K562 (cell line): ENCODE measurements at regions not wholly inside any gene's neighbourhood (a gene's known extent, or its start where the extent isn't known, plus 50 kb on each side); places are given as distances from the start of the nearest gene placed in this dataset.

ENCODE experiments used
- ATAC-seq: fragments of 200-7000 bp; cut with Tn5 transposase; 3 replicates; pipeline ENCODE4 v1.9.1; 2020; ENCODE audit warnings: moderate library complexity
- BruUV-seq: library from RNA; stranded (reverse); fragments of 400-500 nt; replicated peaks from 2 replicates; lab custom pipeline; 2021; lab: Mats Ljungman, UMichigan
- CTCF ChIA-PET: fragments of 300-600 bp; formaldehyde crosslinking; extraction: SDS; loops from one replicate; lab custom pipeline; 2021; ENCODE audit warnings: low intra/inter-chr PET ratio; lab: Yijun Ruan, JAX
- POLR2A ChIA-PET: fragments of 300-600, 350-650 bp; sonication (Branson Sonifier 250); formaldehyde crosslinking; extraction: SDS; loops from one replicate; lab custom pipeline; 2021; ENCODE audit warnings: antibody characterized with exemption, inconsistent platforms; lab: Yijun Ruan, JAX
- DNase-seq, 4 experiments: peaks; one replicate each; pipeline versions ENCODE4 v3.0.0 to v3.0.0-alpha.2; 2011 to 2018; ENCODE audit warnings: low spot score in 3 of 4, mixed read lengths in 3 of 4; ENCODE audit errors: extremely low read depth in 1 of 4
- FAIRE-seq: peaks from 2 replicates; lab custom pipeline; 2011; peaks lifted over from hg19 to GRCh38; lab: Jason Lieb, UNC
- H2AFZ ChIP-seq: 2 replicates; pipeline ENCODE4 v1.6.0; 2011; ENCODE audit warnings: low read depth, low read length, control low read depth, inconsistent platforms
- H3K27ac ChIP-seq: fragments of 200-600 bp; 3 replicates; pipeline ENCODE4 v1.8.0; 2011; ENCODE audit warnings: low read depth, mild to moderate bottlenecking, control low read depth, inconsistent platforms, low read length, moderate library complexity, mixed read lengths; ENCODE audit errors: extremely low read depth
- H3K27me3 ChIP-seq, 2 experiments: fragments of 300-600 bp in 1 of 2; 2 replicates in 1 of 2; 3 replicates in 1 of 2; pipeline versions ENCODE4 v1.6.0 to v1.8.0; 2011; ENCODE audit warnings: inconsistent platforms in 2 of 2, low read length in 2 of 2, mild to moderate bottlenecking in 1 of 2, mixed read lengths in 1 of 2, moderate library complexity in 1 of 2; ENCODE audit not compliant: control insufficient read depth in 2 of 2, insufficient read depth in 2 of 2
- H3K36me3 ChIP-seq: fragments of 300-600 bp; 3 replicates; pipeline ENCODE4 v1.8.0; 2011; ENCODE audit warnings: mild to moderate bottlenecking, low read length, inconsistent platforms; ENCODE audit not compliant: control insufficient read depth, insufficient read depth
- H3K4me1 ChIP-seq, 2 experiments: fragments of 200-600 bp in 1 of 2; replicated peaks in 1 of 2; 2 replicates in 1 of 2; 3 replicates in 1 of 2; pipeline versions ENCODE4 v1.5.1 to v1.8.0; 2011; ENCODE audit warnings: inconsistent platforms in 2 of 2, low read length in 2 of 2, mild to moderate bottlenecking in 1 of 2, mixed read lengths in 1 of 2, moderate library complexity in 1 of 2; ENCODE audit not compliant: control insufficient read depth in 2 of 2, insufficient read depth in 2 of 2
- H3K4me2 ChIP-seq: 2 replicates; pipeline ENCODE4 v1.6.1; 2011; ENCODE audit warnings: low read length, control low read depth, inconsistent platforms, mixed read lengths; ENCODE audit not compliant: insufficient read depth
- H3K4me3 ChIP-seq: fragments of 200-600 bp; sonication (generic), shearing (Covaris generic); 2 replicates; pipeline ENCODE4 v1.5.1; 2016; ENCODE audit warnings: control low read depth, inconsistent platforms
- H3K79me2 ChIP-seq: fragments of 200-600 bp; 3 replicates; pipeline ENCODE4 v1.8.0; 2011; ENCODE audit warnings: low read length, inconsistent platforms; ENCODE audit not compliant: control insufficient read depth, insufficient read depth
- H3K9ac ChIP-seq, 2 experiments: 2 replicates each; pipeline versions ENCODE4 v1.6.0 to v1.6.1; 2011; ENCODE audit warnings: low read depth in 2 of 2, low read length in 2 of 2, control low read depth in 1 of 2, inconsistent platforms in 1 of 2, mild to moderate bottlenecking in 1 of 2, mixed read lengths in 1 of 2; ENCODE audit not compliant: insufficient read depth in 1 of 2
- H3K9me1 ChIP-seq: one replicate; pipeline ENCODE4 v1.6.0; 2011; ENCODE audit warnings: inconsistent platforms, mild to moderate bottlenecking, low read length, moderate library complexity; ENCODE audit not compliant: control insufficient read depth, insufficient read depth
- H3K9me3 ChIP-seq: replicated peaks from 2 replicates; pipeline ENCODE4 v1.5.1; 2011; ENCODE audit warnings: low read depth, low read length, inconsistent platforms; ENCODE audit not compliant: control insufficient read depth, insufficient read depth
- H4K20me1 ChIP-seq: replicated peaks from 2 replicates; pipeline ENCODE4 v1.6.1; 2011; ENCODE audit warnings: low read length, inconsistent platforms, mixed read lengths; ENCODE audit not compliant: control insufficient read depth, insufficient read depth
- FOXA3 ChIP-seq, 2 experiments: fragments of 450-650 bp in 1 of 2; sonication (generic) in 1 of 2; formaldehyde crosslinking; IDR thresholded peaks in 1 of 2; conservative IDR thresholded peaks in 1 of 2; 2 replicates each; pipeline versions ENCODE4 v1.4.0 to v1.8.0; 2020 to 2022; ENCODE audit warnings: mild to moderate bottlenecking in 2 of 2, missing genetic modification reagents in 1 of 2
- FUS ChIP-seq: fragments of 200-400 bp; formaldehyde crosslinking; optimal IDR thresholded peaks from 2 replicates; pipeline ENCODE3; 2017; ENCODE audit warnings: low read depth, low read length
- PTRF ChIP-seq: fragments of 450-650 bp; IDR thresholded peaks from 2 replicates; pipeline ENCODE4 v1.6.1; 2016; ENCODE audit warnings: mild to moderate bottlenecking, missing genetic modification characterization, missing compliant biosample characterization
- TCF7 ChIP-seq: sonication (generic); IDR thresholded peaks from 2 replicates; pipeline ENCODE4 v1.6.1; 2016; ENCODE audit warnings: antibody characterized with exemption, borderline replicate concordance
- ZNF3 ChIP-seq: fragments of 250-450 bp; sonication (Bioruptor Pico); IDR thresholded peaks from 2 replicates; pipeline ENCODE4 v1.5.0; 2021; ENCODE audit warnings: mild to moderate bottlenecking, moderate library complexity
- WGBS: fragments of 100-300 bp; shearing (Covaris generic); methylation state at CpG from one replicate; pipeline ENCODE4 v1.1.6; 2016; ENCODE audit warnings: low coverage, mixed read lengths; ENCODE audit not compliant: insufficient coverage; ENCODE audit errors: missing lambda C conversion rate; 5-methylcytosine and 5-hydroxymethylcytosine counted together
- in situ Hi-C: fragments of 300-500 bp; cut with MboI; formaldehyde crosslinking; loops from 4 replicates; pipeline ENCODE4 v1.15.0; 2018; ENCODE audit warnings: inconsistent platforms, mixed read lengths
- intact Hi-C: fragments of 100-400 bp; cut with micrococcal nuclease; formaldehyde crosslinking; loops from 2 replicates; pipeline ENCODE4 v1.14.2; 2022
- TF ChIP-seq, protein P1 (sequence below): fragments of 250-450 bp; sonication (Bioruptor Pico); IDR thresholded peaks from 2 replicates; pipeline ENCODE4 v1.4.0; 2020
- TF ChIP-seq, protein P2 (sequence below): fragments of 450-650 bp; conservative IDR thresholded peaks from 2 replicates; pipeline ENCODE4 v1.6.1; 2016; ENCODE audit warnings: missing genetic modification characterization, low read depth, mild to moderate bottlenecking, missing compliant biosample characterization, moderate library complexity
- TF ChIP-seq, protein P3 (sequence below): fragments of 250-450 bp; sonication (Bioruptor Pico); IDR thresholded peaks from 2 replicates; pipeline ENCODE4 v1.4.0; 2020; ENCODE audit warnings: mild to moderate bottlenecking, moderate library complexity

DNA sequence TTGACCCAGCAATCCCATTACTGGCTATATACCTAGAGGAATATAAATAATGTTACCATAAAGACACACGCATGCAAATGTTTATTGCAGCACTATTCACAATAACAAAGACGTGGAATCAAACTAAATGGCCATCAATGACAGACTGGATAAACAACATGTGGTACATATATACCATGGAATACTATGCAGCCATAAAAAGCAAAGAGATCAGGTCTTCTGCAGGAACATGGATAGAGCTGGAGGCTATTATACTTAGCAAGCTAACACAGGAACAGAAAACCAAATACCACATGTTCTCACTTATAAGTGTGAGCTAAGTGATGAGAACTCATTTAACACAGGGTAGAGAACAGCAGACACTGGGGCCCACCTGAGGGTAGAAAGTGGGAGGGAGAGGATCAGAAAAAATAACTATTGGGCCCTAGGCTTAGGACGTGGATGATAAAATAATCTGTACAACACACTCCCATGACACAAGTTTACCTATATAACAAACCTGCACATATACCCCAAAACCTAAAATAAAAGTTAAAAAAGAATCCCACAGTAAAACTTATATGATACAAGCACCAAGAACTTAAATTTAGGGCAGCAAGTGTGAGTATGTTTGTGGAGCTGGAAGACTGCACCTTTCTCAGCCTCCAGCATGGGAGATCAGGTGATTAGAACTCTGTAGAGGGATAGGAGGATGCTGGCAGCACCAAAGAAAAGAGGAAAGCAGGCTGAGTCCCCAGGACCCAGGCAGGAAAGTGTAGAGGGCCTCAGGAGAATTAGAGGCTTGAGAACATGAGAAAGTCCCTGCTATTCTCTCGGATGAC is 320.8 kb upstream of the USP24 start:
- ChIA-PET CTCF (no interaction called here), POLR2A (interaction anchor here (1.2 kb wide), 2 partner anchors 9 to 13 kb away, joined by 4 read pairs; no protein-coding TSS in a partner anchor)
- Histone ChIP-seq H3K4me2 (no peak overlapping the region), H3K27ac (no peak overlapping the region), H3K9ac (no peak overlapping the region), H3K9me3 (no peaks in the 10 kb centered on the region), H3K4me1 (no peaks in the 10 kb centered on the region), H3K9me1 (no peaks in the 10 kb centered on the region), H3K4me3 (no peak overlapping the region), H3K36me3 (no peaks in the 10 kb centered on the region), H2AFZ (no peak overlapping the region), H3K79me2 (no peaks in the 10 kb centered on the region), H4K20me1 (no peaks in the 10 kb centered on the region), H3K27me3 (no peaks in the 10 kb centered on the region)
- in situ Hi-C loops (no loop called here), intact Hi-C loops (no loop called here)
- no peak for FAIRE-seq
- DNase-seq = no peak
- no TSS peak for BruUV-seq
- 0% methylated on average over 4 of the region's 4 CpGs for WGBS
- no peak for ATAC-seq
- no peak for TF ChIP-seq PTRF
- TF ChIP-seq, protein P1, sequence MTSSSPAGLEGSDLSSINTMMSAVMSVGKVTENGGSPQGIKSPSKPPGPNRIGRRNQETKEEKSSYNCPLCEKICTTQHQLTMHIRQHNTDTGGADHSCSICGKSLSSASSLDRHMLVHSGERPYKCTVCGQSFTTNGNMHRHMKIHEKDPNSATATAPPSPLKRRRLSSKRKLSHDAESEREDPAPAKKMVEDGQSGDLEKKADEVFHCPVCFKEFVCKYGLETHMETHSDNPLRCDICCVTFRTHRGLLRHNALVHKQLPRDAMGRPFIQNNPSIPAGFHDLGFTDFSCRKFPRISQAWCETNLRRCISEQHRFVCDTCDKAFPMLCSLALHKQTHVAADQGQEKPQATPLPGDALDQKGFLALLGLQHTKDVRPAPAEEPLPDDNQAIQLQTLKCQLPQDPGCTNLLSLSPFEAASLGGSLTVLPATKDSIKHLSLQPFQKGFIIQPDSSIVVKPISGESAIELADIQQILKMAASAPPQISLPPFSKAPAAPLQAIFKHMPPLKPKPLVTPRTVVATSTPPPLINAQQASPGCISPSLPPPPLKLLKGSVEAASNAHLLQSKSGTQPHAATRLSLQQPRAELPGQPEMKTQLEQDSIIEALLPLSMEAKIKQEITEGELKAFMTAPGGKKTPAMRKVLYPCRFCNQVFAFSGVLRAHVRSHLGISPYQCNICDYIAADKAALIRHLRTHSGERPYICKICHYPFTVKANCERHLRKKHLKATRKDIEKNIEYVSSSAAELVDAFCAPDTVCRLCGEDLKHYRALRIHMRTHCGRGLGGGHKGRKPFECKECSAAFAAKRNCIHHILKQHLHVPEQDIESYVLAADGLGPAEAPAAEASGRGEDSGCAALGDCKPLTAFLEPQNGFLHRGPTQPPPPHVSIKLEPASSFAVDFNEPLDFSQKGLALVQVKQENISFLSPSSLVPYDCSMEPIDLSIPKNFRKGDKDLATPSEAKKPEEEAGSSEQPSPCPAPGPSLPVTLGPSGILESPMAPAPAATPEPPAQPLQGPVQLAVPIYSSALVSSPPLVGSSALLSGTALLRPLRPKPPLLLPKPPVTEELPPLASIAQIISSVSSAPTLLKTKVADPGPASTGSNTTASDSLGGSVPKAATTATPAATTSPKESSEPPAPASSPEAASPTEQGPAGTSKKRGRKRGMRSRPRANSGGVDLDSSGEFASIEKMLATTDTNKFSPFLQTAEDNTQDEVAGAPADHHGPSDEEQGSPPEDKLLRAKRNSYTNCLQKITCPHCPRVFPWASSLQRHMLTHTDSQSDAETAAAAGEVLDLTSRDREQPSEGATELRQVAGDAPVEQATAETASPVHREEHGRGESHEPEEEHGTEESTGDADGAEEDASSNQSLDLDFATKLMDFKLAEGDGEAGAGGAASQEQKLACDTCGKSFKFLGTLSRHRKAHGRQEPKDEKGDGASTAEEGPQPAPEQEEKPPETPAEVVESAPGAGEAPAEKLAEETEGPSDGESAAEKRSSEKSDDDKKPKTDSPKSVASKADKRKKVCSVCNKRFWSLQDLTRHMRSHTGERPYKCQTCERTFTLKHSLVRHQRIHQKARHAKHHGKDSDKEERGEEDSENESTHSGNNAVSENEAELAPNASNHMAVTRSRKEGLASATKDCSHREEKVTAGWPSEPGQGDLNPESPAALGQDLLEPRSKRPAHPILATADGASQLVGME (CRISPR knock-in tag) = no peak
- no peak for TF ChIP-seq FOXA3 (CRISPR knock-in tag; conservative IDR thresholded peaks at IDR 0.05 in 1 of 2, IDR thresholded peaks at IDR 0.05 in 1 of 2)
- TF ChIP-seq ZNF3 (CRISPR knock-in tag) = no peak
- TF ChIP-seq, protein P2, sequence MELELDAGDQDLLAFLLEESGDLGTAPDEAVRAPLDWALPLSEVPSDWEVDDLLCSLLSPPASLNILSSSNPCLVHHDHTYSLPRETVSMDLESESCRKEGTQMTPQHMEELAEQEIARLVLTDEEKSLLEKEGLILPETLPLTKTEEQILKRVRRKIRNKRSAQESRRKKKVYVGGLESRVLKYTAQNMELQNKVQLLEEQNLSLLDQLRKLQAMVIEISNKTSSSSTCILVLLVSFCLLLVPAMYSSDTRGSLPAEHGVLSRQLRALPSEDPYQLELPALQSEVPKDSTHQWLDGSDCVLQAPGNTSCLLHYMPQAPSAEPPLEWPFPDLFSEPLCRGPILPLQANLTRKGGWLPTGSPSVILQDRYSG = no peak
- no peak for TF ChIP-seq FUS
- TF ChIP-seq, protein P3, sequence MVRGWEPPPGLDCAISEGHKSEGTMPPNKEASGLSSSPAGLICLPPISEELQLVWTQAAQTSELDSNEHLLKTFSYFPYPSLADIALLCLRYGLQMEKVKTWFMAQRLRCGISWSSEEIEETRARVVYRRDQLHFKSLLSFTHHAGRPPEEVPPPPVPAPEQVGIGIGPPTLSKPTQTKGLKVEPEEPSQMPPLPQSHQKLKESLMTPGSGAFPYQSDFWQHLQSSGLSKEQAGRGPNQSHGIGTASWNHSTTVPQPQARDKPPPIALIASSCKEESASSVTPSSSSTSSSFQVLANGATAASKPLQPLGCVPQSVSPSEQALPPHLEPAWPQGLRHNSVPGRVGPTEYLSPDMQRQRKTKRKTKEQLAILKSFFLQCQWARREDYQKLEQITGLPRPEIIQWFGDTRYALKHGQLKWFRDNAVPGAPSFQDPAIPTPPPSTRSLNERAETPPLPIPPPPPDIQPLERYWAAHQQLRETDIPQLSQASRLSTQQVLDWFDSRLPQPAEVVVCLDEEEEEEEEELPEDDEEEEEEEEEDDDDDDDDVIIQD = no peak
- no peak for TF ChIP-seq TCF7
